Body of pancreas (tissue), 4 donors: ENCODE measurements at regions not wholly inside any gene's neighbourhood (a gene's known extent, or its start where the extent isn't known, plus 50 kb on each side); places are given as distances from the start of the nearest gene placed in this dataset.

Experiments used
- POLR2A ChIP-seq, 3 donors: fragments of 450-650 bp; IDR thresholded peaks; one replicate each; pipeline ENCODE4 v1.6.1; 2016; ENCODE audit warnings: antibody characterized with exemption in 3 of 3, mild to moderate bottlenecking in 2 of 3
- TF ChIP-seq, protein P1 (sequence below), 7 experiments: fragments of 450-650 bp in 4 of 7; fragments of 200-600 bp in 3 of 7; sonication (generic) in 3 of 7; IDR thresholded peaks; one replicate each; pipeline ENCODE4 v1.5.1; 2016 to 2019; ENCODE audit warnings: antibody characterized with exemption in 7 of 7

DNA sequence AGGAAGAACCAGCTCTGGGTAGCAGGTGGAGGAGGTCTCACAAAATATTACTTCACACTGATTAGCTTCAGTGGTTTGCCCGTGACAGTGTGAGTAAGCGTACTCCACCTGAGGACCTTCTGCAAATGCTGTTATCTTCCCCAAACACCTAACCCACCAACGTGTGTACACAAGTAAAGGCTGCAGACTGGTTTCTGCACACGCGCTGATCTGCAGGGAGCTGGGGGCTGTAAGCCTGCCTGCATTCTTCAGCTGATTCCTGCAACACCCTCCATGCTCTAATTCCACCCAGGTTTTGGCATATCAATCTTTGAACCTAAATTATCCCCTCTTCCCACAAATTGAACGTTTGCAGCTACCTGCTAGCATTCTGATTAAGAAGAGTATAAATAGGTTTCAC is 820.2 kb downstream of the TRIML1 start:
- TF ChIP-seq, protein P1, sequence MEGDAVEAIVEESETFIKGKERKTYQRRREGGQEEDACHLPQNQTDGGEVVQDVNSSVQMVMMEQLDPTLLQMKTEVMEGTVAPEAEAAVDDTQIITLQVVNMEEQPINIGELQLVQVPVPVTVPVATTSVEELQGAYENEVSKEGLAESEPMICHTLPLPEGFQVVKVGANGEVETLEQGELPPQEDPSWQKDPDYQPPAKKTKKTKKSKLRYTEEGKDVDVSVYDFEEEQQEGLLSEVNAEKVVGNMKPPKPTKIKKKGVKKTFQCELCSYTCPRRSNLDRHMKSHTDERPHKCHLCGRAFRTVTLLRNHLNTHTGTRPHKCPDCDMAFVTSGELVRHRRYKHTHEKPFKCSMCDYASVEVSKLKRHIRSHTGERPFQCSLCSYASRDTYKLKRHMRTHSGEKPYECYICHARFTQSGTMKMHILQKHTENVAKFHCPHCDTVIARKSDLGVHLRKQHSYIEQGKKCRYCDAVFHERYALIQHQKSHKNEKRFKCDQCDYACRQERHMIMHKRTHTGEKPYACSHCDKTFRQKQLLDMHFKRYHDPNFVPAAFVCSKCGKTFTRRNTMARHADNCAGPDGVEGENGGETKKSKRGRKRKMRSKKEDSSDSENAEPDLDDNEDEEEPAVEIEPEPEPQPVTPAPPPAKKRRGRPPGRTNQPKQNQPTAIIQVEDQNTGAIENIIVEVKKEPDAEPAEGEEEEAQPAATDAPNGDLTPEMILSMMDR (IDR thresholded peaks at IDR 0.05) = no peak
- TF ChIP-seq POLR2A (IDR thresholded peaks at IDR 0.05) = no peak
